ENCODE measurements at regions not wholly inside any gene's neighbourhood (a gene's known extent, or its start where the extent isn't known, plus 50 kb on each side); places are given as distances from the start of the nearest gene placed in this dataset.

DNA sequence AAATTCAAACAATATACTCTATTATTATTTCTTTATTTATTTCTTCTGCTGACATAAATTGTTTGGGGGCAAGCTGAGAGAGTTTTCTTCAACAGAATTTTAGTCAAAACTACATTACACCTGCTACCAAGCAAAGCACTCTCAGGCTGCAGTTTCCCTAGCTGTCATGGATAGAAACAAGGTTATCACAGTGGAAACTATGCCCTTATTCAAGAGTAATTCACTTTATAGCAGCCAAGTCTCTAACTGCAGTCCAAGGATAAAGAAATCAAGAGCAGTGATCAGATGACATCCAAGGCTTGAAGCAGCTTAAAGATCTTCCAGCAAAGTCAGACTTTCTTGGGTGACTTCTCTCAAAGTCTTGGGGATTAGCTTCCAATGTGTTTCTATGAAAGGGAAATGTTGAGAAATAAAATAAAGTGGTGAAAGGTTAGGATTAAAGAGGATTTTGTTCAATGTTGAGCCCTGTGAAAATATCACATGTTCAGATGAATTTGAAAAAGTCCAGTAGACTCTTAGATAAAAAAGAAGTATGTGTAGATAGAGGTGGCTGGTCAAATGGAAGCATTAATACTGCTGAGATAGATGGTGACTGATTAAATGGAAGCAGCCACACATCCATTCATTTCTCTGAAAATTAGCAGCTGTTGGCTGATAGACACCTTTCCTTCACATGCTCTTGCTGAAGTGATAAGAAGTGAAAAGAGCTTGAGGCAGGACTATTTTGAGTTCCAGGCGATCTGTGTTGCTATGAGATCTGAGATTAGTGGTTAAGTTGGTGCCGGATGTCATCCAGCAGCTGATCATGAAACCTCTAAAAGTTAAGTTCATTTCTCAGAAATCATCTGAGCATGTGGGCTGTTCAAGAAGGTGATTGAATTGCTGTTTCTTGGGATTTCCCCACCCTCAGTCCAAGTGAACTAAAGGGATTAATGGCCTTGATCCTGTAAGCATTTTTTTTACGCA is 257.8 kb upstream of the BTG1 start:
- TF ChIP-seq, protein P1, sequence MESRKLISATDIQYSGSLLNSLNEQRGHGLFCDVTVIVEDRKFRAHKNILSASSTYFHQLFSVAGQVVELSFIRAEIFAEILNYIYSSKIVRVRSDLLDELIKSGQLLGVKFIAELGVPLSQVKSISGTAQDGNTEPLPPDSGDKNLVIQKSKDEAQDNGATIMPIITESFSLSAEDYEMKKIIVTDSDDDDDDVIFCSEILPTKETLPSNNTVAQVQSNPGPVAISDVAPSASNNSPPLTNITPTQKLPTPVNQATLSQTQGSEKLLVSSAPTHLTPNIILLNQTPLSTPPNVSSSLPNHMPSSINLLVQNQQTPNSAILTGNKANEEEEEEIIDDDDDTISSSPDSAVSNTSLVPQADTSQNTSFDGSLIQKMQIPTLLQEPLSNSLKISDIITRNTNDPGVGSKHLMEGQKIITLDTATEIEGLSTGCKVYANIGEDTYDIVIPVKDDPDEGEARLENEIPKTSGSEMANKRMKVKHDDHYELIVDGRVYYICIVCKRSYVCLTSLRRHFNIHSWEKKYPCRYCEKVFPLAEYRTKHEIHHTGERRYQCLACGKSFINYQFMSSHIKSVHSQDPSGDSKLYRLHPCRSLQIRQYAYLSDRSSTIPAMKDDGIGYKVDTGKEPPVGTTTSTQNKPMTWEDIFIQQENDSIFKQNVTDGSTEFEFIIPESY (IDR thresholded peaks at IDR 0.05; ENCODE audit: borderline replicate concordance, low read depth): no peak
- TF ChIP-seq SMC3 (IDR thresholded peaks at IDR 0.05; ENCODE audit: low read depth, low read length): no peak
- no peak for TF ChIP-seq CTCF (IDR thresholded peaks at IDR 0.05)
- no peak for TF ChIP-seq MAX (IDR thresholded peaks at IDR 0.05; ENCODE audit: low read depth)
- no peak for TF ChIP-seq IRF3 (IDR thresholded peaks at IDR 0.05; ENCODE audit: low read depth, low read length)
- no peak for TF ChIP-seq EP300 (IDR thresholded peaks at IDR 0.05; ENCODE audit: borderline replicate concordance in 1 of 2, low read depth in 1 of 2, low read length in 1 of 2)
- no peak for TF ChIP-seq CHD2 (IDR thresholded peaks at IDR 0.05; ENCODE audit: low read length, partially characterized antibody)
- TF ChIP-seq PBX3 (IDR thresholded peaks at IDR 0.05): no peak
- TF ChIP-seq POLR2AphosphoS5 (IDR thresholded peaks at IDR 0.05; ENCODE audit: low read depth, low read length): no peak
